DMS153 treated with DMSO at 0.1 percent for 48 hours (cell line): ENCODE measurements at regions not wholly inside any gene's neighbourhood (a gene's known extent, or its start where the extent isn't known, plus 50 kb on each side); places are given as distances from the start of the nearest gene placed in this dataset.
"Not testable (repeated sequence)": the region's sequence is repeated elsewhere in the genome, so short reads cannot be mapped to it uniquely, and the experiment has no call there.

Experiments
- DNase-seq: peaks from one replicate; lab custom pipeline; 2025; ENCODE audit not compliant: unreplicated experiment; lab: John Stamatoyannopoulos, UW

DNA sequence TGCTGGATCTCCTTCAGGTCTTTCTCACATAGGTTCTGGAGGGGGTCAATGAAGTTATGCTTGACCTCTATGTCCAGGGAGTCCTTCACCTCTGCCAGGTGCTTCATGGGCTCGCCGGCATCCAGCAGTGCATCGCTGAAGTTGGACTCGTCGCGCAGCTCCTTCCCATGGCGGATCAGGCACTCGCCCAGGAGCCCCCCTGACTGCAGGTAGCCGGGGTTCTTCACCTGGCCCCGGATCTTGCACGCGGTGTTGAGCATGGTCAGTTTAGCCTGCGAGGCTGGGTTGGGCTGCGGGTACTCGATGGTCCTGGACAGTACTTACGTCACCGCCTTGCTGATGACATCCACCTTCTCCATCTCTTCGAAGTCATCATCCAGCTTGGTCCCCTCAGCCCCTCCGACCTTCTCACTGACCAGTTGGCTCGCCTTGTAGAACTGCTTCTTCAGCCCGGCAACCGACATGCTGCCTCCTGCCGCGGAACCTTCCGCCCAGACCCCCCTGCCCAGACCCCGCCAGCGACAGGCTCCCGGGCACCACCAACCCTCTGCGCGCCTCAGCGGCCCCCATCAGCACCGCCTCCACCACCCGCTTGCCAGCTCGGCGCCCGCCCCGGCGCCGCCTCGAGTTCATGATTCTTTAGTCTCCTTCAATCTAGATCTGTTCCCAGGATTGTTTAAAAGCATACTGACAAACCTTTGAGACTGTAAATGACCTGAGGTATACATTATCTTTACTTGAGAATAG lies 99.8 kb downstream of the KPNA2 start:
- no peak for DNase-seq

GRCh38 chr17:68141050-68141449 lies 105.5 kb downstream of the KPNA2 start:
- no peak for DNase-seq

GRCh38 chr17:68142595-68142994 lies 105.2 kb upstream of the AMZ2 start:
- DNase-seq = no peak

- no peak for DNase-seq
These were observed 104.4 kb upstream of the AMZ2 start for GRCh38 chr17:68143425-68143824.

DNA sequence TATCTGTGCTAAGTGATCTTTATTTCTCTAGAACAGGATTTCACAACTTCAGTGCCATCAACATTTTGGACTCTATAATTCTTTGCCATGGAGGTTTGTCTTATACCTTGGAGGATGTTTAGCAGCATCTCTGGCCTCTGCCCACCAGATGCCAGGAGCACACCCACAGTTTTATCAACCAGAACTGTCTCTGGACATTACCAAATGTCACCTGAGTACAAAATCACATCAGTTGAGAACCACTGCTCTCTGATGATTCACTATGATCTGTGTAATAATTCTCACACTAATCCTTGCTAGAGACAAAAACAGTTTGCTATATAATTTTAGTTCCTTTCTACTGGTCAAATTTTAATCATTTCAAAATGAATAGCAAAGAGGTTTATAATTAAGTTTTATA lies 102.8 kb upstream of the AMZ2 start:
- DNase-seq = no peak

GRCh38 chr17:68148936-68149335 lies 98.9 kb upstream of the AMZ2 start:
- no peak for DNase-seq

DNA sequence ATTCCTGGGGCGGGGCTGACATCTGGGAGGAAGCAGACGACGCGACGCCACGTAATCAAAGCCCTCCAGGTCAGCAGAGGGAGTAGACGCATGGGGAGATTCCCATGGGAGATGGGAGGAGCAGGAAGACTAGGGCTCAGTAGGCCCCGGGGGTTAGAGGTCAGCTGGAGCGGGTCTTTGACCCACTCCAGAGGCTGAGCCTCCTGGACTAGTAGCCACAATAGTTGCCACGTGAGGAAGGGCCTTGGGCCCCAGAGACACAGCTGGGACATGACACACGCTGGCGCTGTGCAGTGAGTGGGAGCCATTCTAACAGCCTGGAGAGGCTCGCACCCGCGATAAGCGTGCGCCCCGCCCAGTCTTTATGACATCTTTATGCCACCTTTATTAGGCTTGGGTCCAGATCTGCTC lies 95.7 kb upstream of the AMZ2 start:
- DNase-seq = no peak

- DNase-seq = no peak
These were observed 92.2 kb upstream of the AMZ2 start for GRCh38 chr17:68155692-68156091.

DNA sequence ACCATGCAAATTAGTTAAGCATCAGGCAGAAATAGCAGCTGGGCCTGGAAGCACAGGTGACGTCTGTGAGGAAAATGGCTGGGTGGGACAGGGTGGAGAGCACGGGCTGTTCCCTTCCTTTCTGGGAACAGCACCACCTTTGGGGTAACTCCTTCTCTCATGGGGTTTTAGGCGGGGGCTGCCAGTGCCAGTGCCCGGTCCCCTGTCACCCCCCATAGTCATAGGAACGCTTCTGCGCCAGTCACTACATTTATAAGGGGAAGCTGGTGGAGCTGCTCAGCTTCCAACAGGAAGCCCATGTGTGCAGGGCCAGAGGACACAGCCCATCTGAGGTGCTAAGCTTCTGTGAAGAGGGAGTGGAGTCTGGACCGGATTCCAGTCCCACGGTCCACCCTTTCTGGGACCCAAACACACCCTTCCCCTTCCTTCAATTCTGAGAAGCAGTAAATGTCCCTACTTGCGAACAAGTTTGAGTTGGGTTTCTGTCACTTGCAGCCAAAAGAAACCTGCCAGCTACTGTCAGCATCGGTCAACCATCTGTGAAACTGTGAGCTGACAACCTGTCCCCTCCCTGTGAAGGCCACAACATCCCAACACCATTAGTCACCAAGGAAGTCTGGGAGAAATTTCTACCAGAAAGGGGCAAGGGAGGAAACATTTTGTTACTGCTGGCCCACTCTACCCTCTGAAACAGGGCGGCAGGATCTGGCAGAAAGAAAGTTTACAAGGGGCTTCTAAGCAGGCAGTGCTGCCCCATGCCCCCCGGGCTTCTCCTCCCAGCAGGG lies 86.0 kb upstream of the AMZ2 start:
- DNase-seq = no peak

DNA sequence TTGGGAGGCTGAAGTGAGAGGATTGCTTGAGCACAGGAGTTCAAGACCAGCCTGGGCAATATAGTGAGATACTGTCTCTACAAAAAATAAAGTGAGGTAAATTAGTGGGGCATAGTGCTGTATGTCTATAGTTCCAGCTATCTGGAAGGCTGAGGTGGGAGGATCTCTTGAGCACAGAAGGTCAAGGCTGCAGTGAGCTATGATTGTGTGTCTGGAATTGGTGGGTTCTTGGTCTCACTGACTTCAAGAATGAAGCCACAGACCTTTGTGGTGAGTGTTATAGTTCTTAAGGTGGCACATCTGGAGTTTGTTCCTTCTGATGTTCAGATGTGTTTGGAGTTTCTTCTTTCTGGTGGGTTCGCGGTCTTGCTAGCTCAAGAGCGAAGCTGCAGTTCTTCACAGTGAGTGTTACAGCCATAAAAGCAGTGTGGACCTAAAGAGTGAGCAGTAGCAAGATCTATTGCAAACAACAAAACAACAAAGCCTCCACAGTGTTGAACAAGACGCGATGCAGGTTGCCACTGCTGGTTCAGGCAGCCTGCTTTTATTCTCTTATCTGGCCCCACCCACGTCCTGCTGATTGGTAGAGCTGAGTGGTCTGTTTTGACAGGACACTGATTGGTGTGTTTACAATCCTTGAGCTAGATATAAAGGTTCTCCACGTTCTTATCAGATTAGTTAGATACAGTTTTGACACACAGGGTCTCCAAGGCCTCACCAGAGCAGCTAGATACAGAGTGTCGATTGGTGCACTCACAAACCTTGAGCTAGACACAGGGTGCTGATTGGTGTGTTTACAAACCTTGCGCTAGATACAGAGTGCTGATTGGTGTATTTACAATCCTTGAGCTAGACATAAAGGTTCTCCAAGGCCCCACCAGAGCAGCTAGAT lies 79.3 kb upstream of the AMZ2 start:
- not testable (repeated sequence) for DNase-seq

DNA sequence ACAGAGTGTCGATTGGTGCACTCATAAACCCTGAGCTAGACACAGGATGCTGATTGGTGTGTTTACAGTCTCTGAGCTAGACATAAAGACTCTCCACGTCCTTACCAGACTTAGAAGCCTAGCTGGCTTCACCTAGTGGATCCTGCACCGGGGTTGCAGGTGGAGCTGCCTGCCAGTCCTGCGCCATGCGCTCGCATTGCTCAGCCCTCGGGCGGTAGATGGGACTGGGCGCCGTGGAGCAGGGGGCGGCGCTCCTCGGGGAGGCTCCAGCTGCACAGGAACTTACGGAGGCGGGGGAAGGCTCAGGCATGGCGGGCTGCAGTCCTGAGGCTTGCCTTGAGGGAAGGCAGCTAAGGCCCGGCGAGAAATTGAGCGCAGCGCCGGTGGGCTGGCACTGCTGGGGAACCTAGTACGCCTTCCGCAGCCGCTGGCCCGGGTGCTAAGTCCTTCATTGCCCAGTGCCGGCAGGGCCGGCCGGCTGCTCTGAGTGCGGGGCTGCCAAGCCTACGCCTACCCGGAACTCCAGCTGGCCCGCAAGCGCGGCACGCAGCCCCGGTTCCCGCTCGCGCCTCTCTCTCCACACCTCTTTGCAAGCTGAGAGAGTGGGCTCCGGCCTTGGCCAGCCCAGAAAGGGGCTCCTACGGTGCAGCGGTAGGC lies 78.5 kb upstream of the AMZ2 start:
- DNase-seq = not testable (repeated sequence)

DNA sequence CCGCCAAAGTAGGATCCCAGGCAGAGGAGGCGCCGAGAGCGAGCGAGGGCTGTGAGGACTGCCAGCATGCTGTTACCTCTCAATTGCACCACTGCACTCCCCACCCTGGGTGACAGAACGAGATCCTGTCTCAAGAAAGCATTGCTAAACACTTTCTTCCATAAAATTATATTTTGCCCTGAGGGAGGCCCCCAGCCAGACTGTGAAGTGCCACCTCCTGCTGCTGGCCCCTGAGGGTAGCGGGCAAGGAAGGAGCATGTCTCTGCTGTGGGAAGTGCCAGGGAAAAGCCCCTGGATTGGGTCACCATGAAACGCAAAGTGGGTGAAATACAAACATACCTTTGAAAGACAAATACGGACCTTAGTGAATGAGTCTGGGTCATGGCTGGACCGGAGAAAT lies 78.0 kb upstream of the AMZ2 start:
- no peak for DNase-seq

DNA sequence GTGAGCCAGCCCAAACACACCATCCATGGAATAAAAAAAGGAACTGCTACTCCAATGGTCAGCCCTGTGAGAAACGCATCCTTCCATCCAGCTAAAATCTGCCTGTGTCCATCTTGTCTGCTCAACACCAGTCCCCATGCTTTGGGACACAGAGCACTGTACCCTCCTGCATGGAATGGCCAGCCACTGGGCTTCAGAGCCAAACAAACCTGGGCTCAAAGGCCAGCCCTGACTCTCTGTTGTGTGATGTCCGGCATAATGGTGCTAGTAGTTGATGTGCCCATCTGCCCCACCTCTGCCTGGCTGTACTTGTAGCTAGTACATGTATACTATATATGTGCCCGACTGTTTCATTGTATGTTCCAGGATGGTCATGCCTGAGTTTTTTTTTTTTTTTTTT lies 77.6 kb upstream of the AMZ2 start:
- DNase-seq = no peak

DNA sequence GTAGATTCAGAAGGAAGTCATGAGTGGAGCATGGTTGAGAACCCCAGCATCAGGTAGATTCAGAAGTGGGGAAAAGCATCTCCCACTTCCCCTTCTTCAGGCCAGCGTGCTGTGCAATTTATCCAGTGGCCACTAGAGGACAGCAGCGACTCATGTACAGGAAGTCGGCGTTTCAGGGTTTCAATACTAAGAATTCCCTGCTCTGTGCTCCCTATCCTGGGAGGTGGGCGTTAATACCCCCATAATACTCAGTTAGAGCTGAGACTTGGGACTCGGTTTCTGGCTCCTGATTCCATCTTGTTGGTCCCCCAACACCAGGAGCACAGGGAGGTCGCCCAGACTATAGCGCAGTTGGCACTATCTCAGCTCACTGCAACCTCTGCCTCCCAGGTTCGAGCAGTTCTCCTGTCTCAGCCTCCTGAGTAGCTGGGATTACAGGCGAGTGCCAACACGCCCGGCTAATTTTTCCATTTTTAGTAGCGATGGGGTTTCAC lies 75.3 kb upstream of the AMZ2 start:
- peak; percentile 33 for DNase-seq

GRCh38 chr17:68175416-68175815 lies 72.4 kb upstream of the AMZ2 start:
- no peak for DNase-seq

DNA sequence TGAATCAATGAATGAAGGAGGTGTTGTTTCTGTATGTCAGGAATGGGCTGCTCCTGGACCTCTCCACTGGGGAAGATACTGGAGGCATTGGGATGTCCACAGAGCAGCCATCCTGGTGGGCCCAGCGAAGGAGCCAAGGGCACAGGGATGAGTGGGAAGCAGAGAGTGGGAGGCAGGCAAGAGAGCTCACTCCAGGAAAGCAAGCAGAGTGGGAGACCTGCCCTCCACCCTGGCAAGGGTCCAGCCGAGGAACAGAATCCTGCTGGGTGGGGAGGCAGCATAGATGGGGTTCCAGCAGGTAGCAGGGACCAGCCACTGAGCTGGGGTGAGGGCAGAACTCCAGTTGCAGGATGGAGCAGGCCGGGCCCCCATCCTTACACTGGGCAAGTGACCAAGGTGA lies 71.9 kb upstream of the AMZ2 start:
- DNase-seq = no peak

DNA sequence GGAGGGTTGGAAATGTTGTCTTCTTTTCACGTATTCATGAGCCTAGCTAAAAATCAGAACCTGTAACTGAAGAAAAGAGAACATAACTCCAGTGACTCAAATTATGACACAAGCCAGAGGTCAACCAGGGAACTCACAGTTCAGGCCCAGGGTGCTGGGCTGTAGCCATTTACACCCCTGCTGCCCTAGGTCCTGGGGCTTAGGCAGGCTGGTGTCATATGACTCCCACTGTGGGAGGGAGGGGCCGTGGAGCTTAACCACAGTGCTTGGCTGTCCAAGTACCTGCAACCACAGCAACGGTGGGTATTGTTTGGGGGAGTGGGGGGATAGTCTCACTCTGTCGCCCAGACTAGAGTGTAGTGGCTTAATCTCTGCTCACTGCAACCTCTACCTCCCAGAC lies 71.1 kb upstream of the AMZ2 start:
- no peak for DNase-seq

DNA sequence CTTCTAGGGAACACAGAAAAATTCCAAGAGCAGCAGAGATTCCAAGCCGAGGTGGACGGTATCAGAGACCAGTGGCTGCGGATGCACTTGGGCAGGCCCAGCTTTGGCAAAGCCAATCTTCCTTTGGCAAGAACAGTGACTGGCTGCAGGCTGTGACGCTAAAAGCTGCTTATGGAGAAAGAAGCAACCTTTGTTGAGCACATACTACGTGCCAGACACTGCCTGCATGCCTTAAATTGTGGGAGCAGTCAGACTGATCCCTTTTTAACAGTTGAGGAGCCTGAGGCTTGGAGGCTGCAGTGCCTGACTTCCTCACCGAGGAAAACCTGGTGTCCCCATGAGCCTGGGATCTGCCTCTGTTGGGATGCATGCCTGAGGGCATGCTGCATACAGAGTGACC lies 69.0 kb upstream of the AMZ2 start:
- no peak for DNase-seq

DNA sequence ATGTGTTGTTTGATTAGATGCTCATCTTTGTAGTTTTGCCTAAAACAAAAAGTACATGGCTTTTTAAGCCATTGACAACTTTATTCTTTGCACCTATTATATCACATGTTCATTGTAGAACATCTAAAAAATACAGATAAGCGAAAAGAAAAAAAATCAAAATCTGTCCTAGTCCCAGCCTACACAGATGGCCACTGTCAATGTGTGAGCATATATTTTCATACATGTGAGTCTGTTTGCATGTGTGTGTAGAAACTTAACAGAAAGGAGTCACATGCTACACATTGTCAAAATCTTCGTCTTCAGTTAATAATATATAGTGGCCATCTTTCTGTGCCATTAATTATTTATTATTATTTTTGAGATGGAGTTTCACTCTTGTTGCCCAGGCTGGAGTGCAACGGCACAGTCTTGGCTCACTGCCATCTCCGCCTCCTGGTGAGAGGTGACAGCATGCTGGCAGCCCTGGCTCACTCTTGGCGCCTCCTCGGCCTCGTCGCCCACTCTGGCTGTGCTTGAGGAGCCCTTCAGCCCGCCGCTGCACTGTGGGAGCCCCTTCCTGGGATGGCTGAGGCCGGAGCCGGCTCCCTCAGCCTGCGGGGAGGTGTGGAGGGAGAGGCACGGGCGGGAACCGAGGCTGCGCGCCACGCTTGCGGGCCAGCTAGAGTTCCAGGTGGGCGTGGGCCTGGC lies 68.5 kb upstream of the AMZ2 start:
- DNase-seq = no peak

DNA sequence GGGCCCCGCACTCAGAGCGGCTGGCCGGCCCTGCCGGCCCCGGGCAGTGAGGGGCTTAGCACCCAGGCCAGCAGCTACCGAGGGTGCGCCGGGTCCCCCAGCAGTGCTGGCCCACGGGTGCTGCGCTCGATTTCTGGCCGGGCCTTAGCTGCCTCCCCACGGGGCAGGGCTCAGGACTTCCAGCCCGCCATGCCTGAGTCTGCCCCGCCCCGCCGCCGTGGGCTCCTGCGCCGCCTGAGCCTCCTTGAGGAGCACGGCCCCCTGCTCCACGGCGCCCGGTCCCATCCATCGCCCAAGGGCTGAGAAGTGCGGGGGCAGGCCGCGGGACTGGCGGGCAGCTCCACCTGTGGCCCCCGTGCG lies 67.9 kb upstream of the AMZ2 start:
- no peak for DNase-seq

- no peak for DNase-seq
These were observed 65.9 kb upstream of the AMZ2 start for GRCh38 chr17:68182011-68182306.
